ENCODE measurements at regions not wholly inside any gene's neighbourhood (a gene's known extent, or its start where the extent isn't known, plus 50 kb on each side); places are given as distances from the start of the nearest gene placed in this dataset.
"Not testable (repeated sequence)": the region's sequence is repeated elsewhere in the genome, so short reads cannot be mapped to it uniquely, and the experiment has no call there.

GRCh38 chr13:80509264-80509663 is 168.3 kb upstream of the SPRY2 start:
- DNase-seq (ENCODE audit: low read depth in 2 of 2) = no peak

- DNase-seq (ENCODE audit: low read depth in 2 of 2) = no peak
Observed at GRCh38 chr13:80508031-80508430, 167.1 kb upstream of the SPRY2 start.

GRCh38 chr13:80504453-80504852 is 163.5 kb upstream of the SPRY2 start:
- no peak for DNase-seq (ENCODE audit: low read depth in 2 of 2)

- DNase-seq (ENCODE audit: low read depth in 2 of 2) = no peak
Observed at GRCh38 chr13:80502359-80502758, 161.4 kb upstream of the SPRY2 start.

DNA sequence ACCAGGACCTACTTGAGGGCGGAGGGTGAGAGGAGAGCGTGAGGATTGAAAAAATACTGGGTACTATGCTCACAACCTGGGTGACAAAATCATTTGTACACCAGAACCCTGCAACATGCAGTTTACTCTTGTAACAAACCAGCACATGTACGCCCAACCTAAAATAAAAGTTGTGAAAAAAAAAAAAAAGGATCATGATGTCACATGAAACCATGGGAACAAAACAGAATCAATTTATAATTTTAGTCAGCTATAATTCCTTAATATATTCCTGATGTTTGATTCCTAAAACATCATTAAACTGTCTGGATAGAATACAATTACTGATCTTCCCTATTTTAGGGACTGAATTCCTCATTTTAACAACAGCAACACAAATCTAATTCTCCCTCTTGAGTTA is 160.6 kb upstream of the SPRY2 start:
- DNase-seq (ENCODE audit: low read depth in 2 of 2) = no peak

- DNase-seq (ENCODE audit: low read depth in 2 of 2) = no peak
Observed at GRCh38 chr13:80499536-80500290, 158.8 kb upstream of the SPRY2 start.

DNA sequence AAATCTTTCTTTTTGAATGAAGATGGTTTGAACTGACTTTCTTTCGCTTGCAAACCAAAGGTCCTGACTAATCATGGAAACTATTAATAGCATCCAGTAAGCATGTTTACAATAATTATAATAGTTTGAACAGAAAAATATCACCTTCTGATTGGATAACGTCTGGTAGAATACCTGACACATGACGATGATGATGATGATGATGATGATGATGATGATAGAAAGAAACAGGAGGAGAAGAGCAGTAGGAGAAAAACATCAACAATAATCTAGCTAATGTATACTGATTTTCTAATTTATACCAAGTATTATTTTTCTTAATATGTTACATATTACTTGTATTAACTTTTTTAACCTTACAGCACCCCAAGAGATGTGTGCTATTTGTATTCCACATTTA is 157.5 kb upstream of the SPRY2 start:
- no peak for DNase-seq (ENCODE audit: low read depth in 2 of 2)

GRCh38 chr13:80497978-80498377 is 157.1 kb upstream of the SPRY2 start:
- DNase-seq (ENCODE audit: low read depth in 2 of 2) = no peak

GRCh38 chr13:80497439-80497838 is 156.5 kb upstream of the SPRY2 start:
- no peak for DNase-seq (ENCODE audit: low read depth in 2 of 2)

GRCh38 chr13:80496721-80497397 is 155.9 kb upstream of the SPRY2 start:
- no peak for DNase-seq (ENCODE audit: low read depth in 2 of 2)

DNA sequence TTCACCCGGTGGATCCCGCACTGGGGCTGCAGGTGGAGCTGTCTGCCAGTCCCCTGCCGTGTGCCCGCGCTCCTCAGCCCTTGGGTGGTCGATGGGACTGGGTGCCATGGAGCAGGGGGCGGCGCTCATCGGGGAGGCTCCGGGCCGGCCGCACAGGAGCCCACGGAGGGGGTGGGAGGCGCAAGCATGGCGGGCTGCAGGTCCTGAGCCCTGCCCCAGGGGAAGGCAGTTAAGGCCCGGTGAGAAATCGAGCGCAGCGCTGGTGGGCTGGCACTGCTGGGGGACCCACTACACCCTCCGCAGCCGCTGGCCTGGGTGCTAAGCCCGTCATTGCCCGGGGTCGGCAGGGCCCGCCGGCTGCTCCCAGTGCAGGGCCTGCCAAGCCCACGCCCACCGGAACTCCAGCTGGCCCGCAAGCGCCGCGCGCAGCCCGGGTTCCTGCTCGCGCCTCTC is 149.6 kb upstream of the SPRY2 start:
- not testable (repeated sequence) for DNase-seq (ENCODE audit: low read depth in 2 of 2)

GRCh38 chr13:80486402-80486801 is 145.5 kb upstream of the SPRY2 start:
- DNase-seq (ENCODE audit: low read depth in 2 of 2) = no peak

DNA sequence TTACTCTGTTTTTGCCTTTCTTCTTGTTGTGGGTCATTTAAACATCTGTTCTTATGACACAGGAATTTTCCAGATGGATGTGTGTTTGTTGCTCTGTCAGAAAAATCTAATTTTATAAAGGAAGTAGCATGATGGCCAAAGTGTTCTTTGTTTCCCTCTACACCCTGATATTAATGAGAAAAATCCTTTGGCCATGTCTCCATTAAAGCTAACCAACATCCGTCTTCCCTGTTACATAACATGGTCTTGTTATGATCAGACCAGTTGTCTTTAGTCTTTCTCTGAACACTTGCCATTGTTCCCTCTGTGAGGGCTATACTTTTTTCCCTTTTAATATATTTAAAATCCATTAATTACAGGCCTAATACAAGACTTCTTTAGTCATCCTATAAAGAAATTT is 142.2 kb upstream of the SPRY2 start:
- no peak for DNase-seq (ENCODE audit: low read depth in 2 of 2)

DNA sequence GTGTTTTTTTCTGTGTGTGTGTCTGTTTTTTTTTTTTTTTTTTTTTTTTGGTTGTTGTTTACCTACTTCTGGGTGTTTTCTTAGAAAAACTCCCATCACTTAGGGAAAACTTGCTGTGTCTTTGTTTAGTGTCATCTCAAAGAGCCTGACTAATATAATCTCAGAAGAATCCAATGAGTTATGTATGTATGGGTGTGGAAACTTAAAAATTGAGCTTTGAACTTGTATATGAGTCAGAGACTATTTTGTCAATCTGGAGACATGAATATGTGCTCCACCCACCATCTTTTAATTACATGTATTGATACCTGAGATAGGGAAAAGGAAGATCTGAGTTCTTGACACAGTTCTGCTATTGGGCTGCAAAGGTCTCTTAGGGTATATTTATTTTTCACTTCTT is 140.7 kb upstream of the SPRY2 start:
- no peak for DNase-seq (ENCODE audit: low read depth in 2 of 2)

DNA sequence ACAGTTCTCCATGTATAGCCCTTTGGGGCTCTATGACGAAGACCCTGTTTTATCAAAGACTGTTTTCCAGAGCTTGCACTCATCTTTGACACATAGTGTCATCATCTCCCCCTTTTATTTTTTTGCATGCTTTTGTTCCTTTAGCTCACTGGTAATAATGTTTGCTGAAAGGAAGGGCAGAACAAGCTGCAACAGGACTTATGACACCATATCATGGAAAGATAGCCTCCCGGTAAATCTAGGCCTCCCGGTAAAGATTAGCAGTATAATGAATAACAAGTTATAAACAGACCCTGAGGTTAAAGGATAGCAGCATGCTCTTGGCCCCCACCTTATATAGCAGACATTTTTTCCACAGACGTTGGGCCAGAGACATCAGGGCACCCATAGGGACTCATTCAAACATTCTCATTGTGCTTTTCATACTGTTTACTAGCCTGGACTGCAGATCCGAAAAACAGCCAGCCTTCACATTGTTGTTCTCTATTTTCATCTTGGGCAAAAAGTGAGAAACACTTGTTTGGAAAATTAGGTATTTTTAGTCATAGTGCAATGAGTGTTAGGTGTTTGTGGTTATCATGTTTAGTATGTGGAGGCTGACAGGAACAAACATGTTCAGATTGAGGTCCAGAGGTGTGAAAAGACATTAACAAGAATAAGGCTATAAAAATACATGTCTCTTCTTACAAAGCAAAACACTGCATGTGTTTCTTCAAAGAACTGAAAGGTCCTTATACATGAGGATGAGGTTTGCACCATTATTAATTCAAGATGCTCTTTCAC is 136.9 kb upstream of the SPRY2 start:
- no peak for DNase-seq (ENCODE audit: low read depth in 2 of 2)

DNA sequence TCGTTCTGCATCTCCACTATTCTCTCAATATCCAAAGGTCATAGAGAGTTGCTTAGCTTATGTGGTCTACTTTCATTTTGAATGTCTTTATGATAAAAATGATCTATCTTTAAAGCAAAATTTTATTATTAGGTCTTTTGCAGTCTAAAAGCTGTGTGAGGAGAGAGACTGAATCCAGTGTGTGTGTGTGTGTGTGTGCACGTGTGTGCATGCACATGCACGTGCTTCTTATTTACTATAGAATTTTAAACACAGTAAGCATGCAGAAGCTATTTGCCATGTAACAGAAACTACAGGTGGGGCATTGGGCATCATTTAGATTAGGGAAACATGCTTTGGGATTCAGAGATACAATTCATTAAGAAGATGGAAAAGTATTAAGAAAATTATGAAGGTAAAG is 136.0 kb upstream of the SPRY2 start:
- no peak for DNase-seq (ENCODE audit: low read depth in 2 of 2)

DNA sequence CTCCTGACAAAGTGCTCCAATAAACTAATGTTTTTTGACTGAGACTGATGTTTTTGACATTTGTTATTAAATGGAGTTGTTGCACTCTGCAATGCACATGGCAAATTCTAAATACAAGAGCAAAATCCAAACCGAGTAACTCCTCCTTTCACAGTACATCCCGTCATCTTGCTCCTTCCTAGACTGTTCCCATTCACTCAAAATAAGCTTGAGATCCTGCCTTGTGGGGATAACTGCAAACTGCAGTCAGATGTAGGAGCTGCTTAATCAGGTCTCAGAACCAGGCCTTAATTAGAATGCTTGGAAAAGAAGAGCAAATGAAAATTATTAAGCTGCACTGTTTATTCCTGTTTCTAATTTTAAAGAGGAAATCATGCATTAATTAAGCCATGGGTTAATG is 134.8 kb upstream of the SPRY2 start:
- DNase-seq (ENCODE audit: low read depth in 2 of 2) = no peak

DNA sequence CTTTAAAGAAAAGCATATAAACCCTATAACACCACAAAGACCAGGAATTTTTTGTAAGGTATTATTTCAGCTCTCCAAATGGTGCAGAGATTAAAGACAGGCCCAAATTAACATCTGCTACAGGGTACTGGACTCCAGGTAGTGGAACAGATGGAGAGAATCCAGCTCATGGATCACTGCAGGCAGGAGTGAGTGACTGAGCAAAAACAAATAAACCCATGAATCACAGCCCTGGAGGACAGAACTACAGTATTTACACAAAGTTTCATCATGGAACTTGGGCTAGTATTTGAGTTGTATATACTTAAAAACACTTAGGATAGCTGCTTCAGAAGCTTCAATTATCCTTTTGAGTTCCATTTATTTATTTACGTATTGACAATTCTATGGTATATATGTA is 132.8 kb upstream of the SPRY2 start:
- no peak for DNase-seq (ENCODE audit: low read depth in 2 of 2)

- no peak for DNase-seq (ENCODE audit: low read depth in 2 of 2)
Observed at GRCh38 chr13:80469853-80470381, 129.0 kb upstream of the SPRY2 start.

DNA sequence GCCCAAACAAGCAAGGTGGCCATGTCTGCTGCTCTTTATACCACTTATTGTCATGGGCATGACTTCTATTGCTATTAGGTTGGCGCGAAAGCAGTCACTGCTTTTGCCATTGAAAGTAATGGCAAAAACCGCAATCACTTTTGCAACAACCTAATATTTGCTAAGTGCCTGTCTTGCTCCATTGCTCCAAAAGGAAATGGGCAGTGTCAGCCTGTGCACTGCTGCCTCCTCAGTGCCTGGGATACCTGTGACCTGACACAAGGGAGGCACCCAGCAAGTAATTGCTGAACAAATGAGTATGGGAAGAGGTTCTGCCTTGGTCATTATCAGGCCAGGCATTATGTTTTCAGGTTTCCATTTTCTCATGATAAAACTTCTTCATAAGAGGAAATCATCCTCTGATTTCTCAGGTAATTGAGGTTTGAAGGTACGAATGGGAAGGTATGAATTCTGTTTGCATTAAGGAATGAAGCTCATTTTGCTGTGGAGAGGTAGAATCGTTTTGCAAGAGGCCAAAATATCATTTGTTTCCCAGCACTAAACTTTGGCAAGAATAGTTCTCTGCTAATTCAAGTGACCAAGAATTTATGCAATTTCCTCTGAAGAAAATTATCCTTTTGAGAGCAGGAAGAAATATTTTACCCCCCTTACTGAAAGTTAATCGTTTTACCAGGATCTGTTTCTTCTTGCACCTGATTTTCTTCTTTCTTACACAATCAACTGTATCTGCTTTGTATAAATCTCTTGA is 128.4 kb upstream of the SPRY2 start:
- DNase-seq (ENCODE audit: low read depth in 2 of 2) = no peak

DNA sequence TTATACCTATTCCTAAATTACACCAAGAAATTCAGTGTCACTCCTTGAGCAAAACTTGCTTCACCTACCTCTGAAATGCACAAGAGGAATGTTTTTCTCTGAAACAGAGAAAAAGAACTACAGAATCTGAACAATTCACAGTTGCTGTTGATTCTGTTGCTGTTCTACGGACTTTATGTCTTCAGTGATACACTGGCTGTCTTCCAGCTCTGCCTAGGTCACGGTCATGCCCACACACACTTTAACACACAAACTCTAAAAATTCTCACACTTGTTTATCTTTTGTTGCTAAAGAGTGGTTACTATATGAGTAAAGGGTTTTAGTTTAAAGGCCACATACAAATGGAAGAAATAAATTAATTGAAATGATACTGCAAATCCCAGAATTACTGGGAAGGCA is 124.4 kb upstream of the SPRY2 start:
- DNase-seq (ENCODE audit: low read depth in 2 of 2) = no peak

All from stimulated activated CD4-positive, alpha-beta T cell treated with anti-CD3 and anti-CD28 coated beads, Interleukin-4, amount 100 ng/mL, for 48 hours (primary cell).